NOMO-1 treated with DMSO at 0.1 percent for 48 hours (cell line): ENCODE measurements at regions not wholly inside any gene's neighbourhood (a gene's known extent, or its start where the extent isn't known, plus 50 kb on each side); places are given as distances from the start of the nearest gene placed in this dataset.

Source experiments
- DNase-seq: peaks from one replicate; lab custom pipeline; 2025; ENCODE audit not compliant: unreplicated experiment; lab: John Stamatoyannopoulos, UW

DNA sequence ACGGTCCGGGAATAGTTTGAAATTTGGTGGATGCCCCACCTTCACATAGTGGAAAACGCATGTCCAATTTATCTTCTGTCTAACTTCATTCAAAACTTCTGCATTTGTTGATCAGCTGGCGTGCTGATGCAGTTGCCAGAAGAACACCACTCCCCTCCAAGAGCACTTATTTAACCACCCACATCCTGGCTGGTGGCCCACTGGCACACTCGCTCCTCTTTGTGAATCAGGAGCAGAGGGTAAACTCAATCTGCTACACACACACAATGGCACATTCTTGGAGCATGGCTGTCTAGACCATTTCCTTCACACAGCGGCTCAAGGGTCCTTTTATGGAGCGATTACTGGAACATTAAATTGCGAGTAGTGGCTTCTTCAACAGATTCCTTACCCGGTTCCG, 55.1 kb upstream of the CEP162 start:
- no peak for DNase-seq

DNA sequence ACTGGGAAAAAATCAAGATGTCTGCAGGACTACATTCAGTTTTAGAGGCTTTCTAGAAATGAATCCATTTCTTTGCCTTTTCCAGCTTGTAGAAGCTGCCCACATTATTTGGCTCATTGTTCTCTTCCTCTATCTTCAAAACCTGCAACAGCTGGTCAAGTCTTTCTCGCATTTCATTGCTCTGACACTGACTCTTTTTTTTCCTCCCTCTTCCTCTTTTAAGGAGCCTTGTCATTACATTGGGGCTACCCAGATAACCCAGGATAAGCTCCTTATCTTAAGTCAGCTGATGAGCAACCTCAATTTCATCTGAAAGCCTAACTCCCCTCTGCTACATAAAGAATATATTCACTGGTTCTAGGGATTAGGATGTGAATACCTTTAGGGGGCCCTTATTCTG, 53.2 kb upstream of the CEP162 start:
- no peak for DNase-seq

DNA sequence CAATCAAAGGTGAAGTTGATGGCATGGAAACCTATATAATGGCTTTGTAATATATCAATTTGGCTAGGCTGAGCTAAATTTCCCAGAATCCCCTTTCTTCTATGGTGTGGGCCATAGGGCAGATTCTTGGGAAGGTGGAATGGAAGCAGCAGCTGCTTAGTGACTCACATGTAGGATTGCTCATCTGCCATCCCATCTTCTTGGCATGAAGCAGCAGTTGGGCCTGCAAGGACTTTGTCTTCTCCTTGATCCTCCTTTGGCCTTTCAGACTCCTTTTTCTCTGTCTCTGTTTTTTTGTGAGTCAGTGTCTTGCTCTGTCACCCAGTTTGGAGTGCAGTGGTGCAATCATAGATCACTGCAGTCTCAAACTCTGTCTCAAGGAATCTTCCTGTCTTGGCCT, 52.6 kb upstream of the CEP162 start:
- DNase-seq: no peak

DNA sequence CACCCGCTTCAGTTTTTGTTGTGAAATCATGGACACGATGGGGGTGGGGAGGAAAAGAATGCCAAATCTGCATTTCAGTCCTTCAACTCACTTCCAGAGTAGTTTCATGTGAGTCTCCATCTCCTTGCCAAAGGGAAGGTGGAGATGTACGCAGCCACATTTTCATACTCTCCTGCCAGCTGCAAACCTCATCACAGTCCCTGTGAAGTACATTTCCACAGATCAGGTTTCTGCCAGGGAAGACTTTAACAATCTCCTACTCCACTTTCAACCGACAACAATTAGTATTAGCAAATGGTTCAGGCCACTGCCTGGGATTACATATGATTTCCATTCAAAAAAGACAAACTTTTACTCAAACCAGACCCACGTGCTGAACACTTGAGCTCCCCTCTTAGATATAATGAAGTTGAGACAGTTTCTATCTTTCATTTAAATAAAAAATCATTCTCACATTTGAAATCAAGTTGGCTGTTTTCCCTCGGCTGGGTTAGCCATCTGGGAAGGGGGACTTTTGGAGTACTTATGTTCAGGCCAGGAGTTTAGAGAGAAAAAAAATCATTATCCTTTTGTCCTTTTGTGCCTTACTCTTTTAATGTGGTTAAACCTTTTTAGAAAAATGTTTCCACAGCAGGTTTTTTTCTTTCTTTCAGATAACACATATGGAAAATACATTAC, 51.0 kb upstream of the CEP162 start:
- no peak for DNase-seq
